Nephron progenitor cell (in vitro differentiated cells): ENCODE measurements at regions not wholly inside any gene's neighbourhood (a gene's known extent, or its start where the extent isn't known, plus 50 kb on each side); places are given as distances from the start of the nearest gene placed in this dataset.

Source experiments
- DNase-seq: peaks from one replicate; pipeline ENCODE4 v3.0.0; 2021
- H3K27ac Mint-ChIP-seq: 2 replicates; pipeline ENCODE4 v1.8.0; 2021; ENCODE audit warnings: mild to moderate bottlenecking, moderate library complexity, mixed read lengths
- H3K27me3 Mint-ChIP-seq: 2 replicates; pipeline ENCODE4 v1.8.0; 2021; ENCODE audit warnings: mild to moderate bottlenecking, low read depth, mixed read lengths; ENCODE audit not compliant: poor library complexity
- H3K36me3 Mint-ChIP-seq: 2 replicates; pipeline ENCODE4 v1.8.0; 2021; ENCODE audit warnings: low read depth, mixed read lengths
- H3K4me1 Mint-ChIP-seq: 2 replicates; pipeline ENCODE4 v1.8.0; 2021; ENCODE audit warnings: mixed read lengths
- H3K4me3 Mint-ChIP-seq: 2 replicates; pipeline ENCODE4 v1.8.0; 2021; ENCODE audit warnings: mild to moderate bottlenecking, moderate library complexity, mixed read lengths
- H3K9me3 Mint-ChIP-seq: 2 replicates; pipeline ENCODE4 v1.8.0; 2021; ENCODE audit warnings: mild to moderate bottlenecking, moderate library complexity, mixed read lengths
- TF ChIP-seq, protein P1 (sequence below): fragments of 200-600 bp; sonication (generic); IDR thresholded peaks from 2 replicates; pipeline ENCODE4 v1.5.0; 2021; ENCODE audit warnings: antibody characterized with exemption

DNA sequence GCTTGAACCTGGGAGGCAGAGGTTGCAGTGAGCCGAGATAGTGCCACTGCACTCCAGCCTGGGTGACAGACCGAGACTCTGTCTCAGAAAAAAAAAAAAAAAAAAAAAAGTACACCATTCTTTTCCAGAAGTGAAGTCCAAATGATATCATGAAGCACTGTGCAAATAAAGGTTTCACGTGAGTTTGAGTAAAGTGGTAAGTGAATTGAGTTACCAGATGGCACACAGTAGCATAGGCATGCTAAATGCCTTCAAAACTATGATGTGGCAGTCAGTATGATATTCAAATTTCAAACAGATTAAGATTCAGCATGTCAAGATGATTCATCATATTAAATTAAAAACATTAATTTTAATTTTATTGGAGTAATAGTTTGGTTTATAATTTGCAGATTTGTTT is 195.2 kb downstream of the TAF11L14 start:
- Mint-ChIP-seq H3K36me3 (no peaks in the 10 kb centered on the region), H3K4me1 (no peaks in the 10 kb centered on the region), H3K9me3 (no peaks in the 10 kb centered on the region), H3K4me3 (no peak overlapping the region), H3K27me3 (peaks cover 3% of the 10 kb centered on the region), H3K27ac (no peak overlapping the region)
- TF ChIP-seq, protein P1, sequence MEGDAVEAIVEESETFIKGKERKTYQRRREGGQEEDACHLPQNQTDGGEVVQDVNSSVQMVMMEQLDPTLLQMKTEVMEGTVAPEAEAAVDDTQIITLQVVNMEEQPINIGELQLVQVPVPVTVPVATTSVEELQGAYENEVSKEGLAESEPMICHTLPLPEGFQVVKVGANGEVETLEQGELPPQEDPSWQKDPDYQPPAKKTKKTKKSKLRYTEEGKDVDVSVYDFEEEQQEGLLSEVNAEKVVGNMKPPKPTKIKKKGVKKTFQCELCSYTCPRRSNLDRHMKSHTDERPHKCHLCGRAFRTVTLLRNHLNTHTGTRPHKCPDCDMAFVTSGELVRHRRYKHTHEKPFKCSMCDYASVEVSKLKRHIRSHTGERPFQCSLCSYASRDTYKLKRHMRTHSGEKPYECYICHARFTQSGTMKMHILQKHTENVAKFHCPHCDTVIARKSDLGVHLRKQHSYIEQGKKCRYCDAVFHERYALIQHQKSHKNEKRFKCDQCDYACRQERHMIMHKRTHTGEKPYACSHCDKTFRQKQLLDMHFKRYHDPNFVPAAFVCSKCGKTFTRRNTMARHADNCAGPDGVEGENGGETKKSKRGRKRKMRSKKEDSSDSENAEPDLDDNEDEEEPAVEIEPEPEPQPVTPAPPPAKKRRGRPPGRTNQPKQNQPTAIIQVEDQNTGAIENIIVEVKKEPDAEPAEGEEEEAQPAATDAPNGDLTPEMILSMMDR, result no peak
- DNase-seq, result no peak

DNA sequence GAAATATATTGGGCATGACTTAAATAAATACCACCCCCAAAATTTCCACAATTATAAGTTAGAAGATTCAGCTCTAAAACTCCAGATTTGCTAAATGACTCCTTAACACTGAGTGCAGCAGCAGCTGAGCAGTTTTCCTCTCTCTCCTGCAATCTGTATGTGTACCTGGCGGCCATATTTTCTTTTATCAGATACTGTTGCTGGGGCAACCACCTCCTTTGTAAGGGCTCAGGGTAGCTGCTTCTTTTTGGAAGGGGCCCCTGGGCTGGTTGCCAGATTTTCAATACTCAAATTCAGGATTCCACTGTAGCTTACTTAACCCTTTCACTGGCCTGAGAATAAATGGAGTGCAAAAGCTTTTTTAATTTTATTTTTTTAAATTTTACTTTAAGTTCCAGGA is 197.0 kb downstream of the TAF11L14 start:
- Mint-ChIP-seq H3K4me3 (no peak overlapping the region), H3K4me1 (no peaks in the 10 kb centered on the region)

DNA sequence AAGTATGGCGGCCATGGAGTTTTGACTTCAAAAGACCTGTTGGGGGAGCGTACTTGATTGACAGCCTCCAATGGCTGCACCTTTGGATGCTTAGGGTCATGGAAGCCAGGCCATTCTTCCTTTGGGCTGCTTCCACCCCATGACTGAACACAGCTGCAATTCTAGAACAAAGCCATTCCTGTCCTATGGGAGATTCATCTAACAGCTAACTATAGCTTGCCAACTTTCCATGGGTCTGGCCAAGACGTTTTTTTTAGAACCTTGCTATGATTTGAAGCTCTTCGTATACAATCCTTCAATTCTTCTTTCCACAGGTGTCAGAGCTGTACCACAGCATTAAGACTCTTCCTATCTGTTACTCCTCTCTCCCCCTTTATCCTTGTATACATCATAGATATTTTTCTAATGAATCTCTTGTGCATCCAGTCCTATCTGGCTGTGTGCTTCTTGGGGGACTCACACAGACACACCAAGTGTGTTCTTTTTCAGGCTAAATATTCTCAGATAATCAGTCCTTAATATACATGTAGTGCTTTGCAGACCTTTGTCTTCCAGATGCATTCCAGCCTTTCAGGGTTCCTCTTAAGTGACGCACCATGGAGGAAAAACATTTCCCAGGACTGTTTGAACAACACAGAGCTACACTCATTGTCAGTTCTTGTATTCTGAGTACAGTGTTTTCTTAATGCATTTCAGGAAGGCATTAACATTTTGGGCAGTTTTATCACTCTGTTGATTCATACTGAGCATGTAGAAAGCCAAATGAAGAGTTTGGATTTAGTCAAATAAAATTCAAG is 198.9 kb downstream of the TAF11L14 start:
- Mint-ChIP-seq H3K4me3 (no peak overlapping the region), H3K9me3 (peaks cover 17% of the 10 kb centered on the region), H3K36me3 (no peaks in the 10 kb centered on the region), H3K4me1 (no peaks in the 10 kb centered on the region), H3K27ac (no peak overlapping the region), H3K27me3 (no peaks in the 10 kb centered on the region)
- DNase-seq, result no peak
- TF ChIP-seq, protein P1, result no peak

More for the DNA sequence above, 197.0 kb downstream of the TAF11L14 start:
- Mint-ChIP-seq H3K9me3 (peaks cover 3% of the 10 kb centered on the region), H3K27me3 (peaks cover 3% of the 10 kb centered on the region), H3K27ac (no peak overlapping the region), H3K36me3 (no peaks in the 10 kb centered on the region)
- no peak for DNase-seq
- TF ChIP-seq, protein P1, result no peak

- H3K27me3 Mint-ChIP-seq, result no peaks in the 10 kb centered on the region
- H3K9me3 Mint-ChIP-seq, result peaks cover 33% of the 10 kb centered on the region
- TF ChIP-seq, protein P1, result no peak
Measured at GRCh38 chr5:17837757-17838156, 203.5 kb downstream of the TAF11L14 start.

GRCh38 chr5:17838469-17838868 is 204.2 kb downstream of the TAF11L14 start:
- Mint-ChIP-seq H3K27me3 (no peaks in the 10 kb centered on the region), H3K9me3 (peaks cover 33% of the 10 kb centered on the region), H3K4me3 (no peak overlapping the region), H3K4me1 (no peaks in the 10 kb centered on the region), H3K27ac (no peak overlapping the region), H3K36me3 (no peaks in the 10 kb centered on the region)
- TF ChIP-seq, protein P1, result no peak
- no peak for DNase-seq

More at GRCh38 chr5:17837757-17838156, 203.5 kb downstream of the TAF11L14 start:
- Mint-ChIP-seq H3K4me3 (no peak overlapping the region), H3K36me3 (no peaks in the 10 kb centered on the region), H3K4me1 (no peaks in the 10 kb centered on the region), H3K27ac (no peak overlapping the region)
- DNase-seq, result no peak

- H3K27ac Mint-ChIP-seq, result no peak overlapping the region
- peaks cover 33% of the 10 kb centered on the region for H3K9me3 Mint-ChIP-seq
- no peaks in the 10 kb centered on the region for H3K36me3 Mint-ChIP-seq
- TF ChIP-seq, protein P1, result no peak
- DNase-seq, result no peak
- H3K4me3 Mint-ChIP-seq, result no peak overlapping the region
- no peaks in the 10 kb centered on the region for H3K4me1 Mint-ChIP-seq
- no peaks in the 10 kb centered on the region for H3K27me3 Mint-ChIP-seq
Measured at GRCh38 chr5:17839848-17840247, 205.6 kb downstream of the TAF11L14 start.
